SK-N-SH treated with all-trans-retinoic acid at 6 μM for 48 hours (cell line): ENCODE measurements at regions not wholly inside any gene's neighbourhood (a gene's known extent, or its start where the extent isn't known, plus 50 kb on each side); places are given as distances from the start of the nearest gene placed in this dataset.
A peak's percentile ranks its signal among the peaks of the same experiment; 100 is the strongest.

Experiments used
- ATAC-seq: fragments of 200-7000 bp; cut with Tn5 transposase; 3 replicates; pipeline ENCODE4 v1.9.1; 2020; ENCODE audit warnings: mild to moderate bottlenecking, moderate library complexity
- ARNTL ChIP-seq: fragments of 450-650 bp; formaldehyde crosslinking; IDR thresholded peaks from 2 replicates; pipeline ENCODE4 v1.5.0; 2020; ENCODE audit warnings: low read depth, mild to moderate bottlenecking, moderate library complexity, borderline replicate concordance
- BACH2 ChIP-seq: fragments of 250-450 bp; sonication (Bioruptor Pico); IDR thresholded peaks from 2 replicates; pipeline ENCODE4 v1.9.0; 2021; ENCODE audit warnings: mild to moderate bottlenecking, borderline replicate concordance
- CREB5 ChIP-seq: fragments of 250-450 bp; sonication (Bioruptor Pico); IDR thresholded peaks from 2 replicates; pipeline ENCODE4 v1.5.1; 2020; ENCODE audit warnings: low read depth, mild to moderate bottlenecking, moderate library complexity
- CSDC2 ChIP-seq: fragments of 250-450 bp; sonication (Bioruptor Pico); IDR thresholded peaks from 2 replicates; pipeline ENCODE4 v1.5.0; 2020; ENCODE audit warnings: mild to moderate bottlenecking, moderate library complexity
- CSRNP3 ChIP-seq: fragments of 250-450 bp; sonication (Bioruptor Pico); IDR thresholded peaks from 2 replicates; pipeline ENCODE4 v1.5.1; 2021; ENCODE audit warnings: mild to moderate bottlenecking, moderate library complexity
- ESRRG ChIP-seq: fragments of 250-450 bp; sonication (Bioruptor Pico); IDR thresholded peaks from 2 replicates; pipeline ENCODE4 v1.6.1; 2021; ENCODE audit warnings: mild to moderate bottlenecking
- GLIS3 ChIP-seq: fragments of 250-450 bp; sonication (Bioruptor Pico); IDR thresholded peaks from 2 replicates; pipeline ENCODE4 v1.5.0; 2020; ENCODE audit warnings: mild to moderate bottlenecking, moderate library complexity
- ISL1 ChIP-seq: fragments of 250-450 bp; sonication (Bioruptor Pico); IDR thresholded peaks from 2 replicates; pipeline ENCODE4 v2.1.2; 2022; ENCODE audit warnings: mild to moderate bottlenecking, moderate library complexity
- OSR1 ChIP-seq: fragments of 250-450 bp; sonication (Bioruptor Pico); IDR thresholded peaks from 2 replicates; pipeline ENCODE4 v1.8.0; 2022; ENCODE audit warnings: moderate library complexity, mild to moderate bottlenecking, inconsistent platforms
- PPARA ChIP-seq: fragments of 250-450 bp; sonication (Bioruptor Pico); IDR thresholded peaks from 2 replicates; pipeline ENCODE4 v1.5.0; 2020; ENCODE audit warnings: mild to moderate bottlenecking, borderline replicate concordance
- RARB ChIP-seq: fragments of 250-450 bp; sonication (Bioruptor Pico); IDR thresholded peaks from 2 replicates; pipeline ENCODE4 v1.8.0; 2021; ENCODE audit warnings: mild to moderate bottlenecking, moderate library complexity
- SNAI2 ChIP-seq: fragments of 250-450 bp; sonication (Bioruptor Pico); IDR thresholded peaks from 2 replicates; pipeline ENCODE4 v1.5.0; 2020; ENCODE audit warnings: mild to moderate bottlenecking, moderate library complexity
- TCF4 ChIP-seq: fragments of 250-450 bp; sonication (Bioruptor Pico); IDR thresholded peaks from 2 replicates; pipeline ENCODE4 v1.8.0; 2021; ENCODE audit warnings: mild to moderate bottlenecking, moderate library complexity, borderline replicate concordance
- TOX ChIP-seq: fragments of 250-450 bp; sonication (Bioruptor Pico); IDR thresholded peaks from 2 replicates; pipeline ENCODE4 v1.8.0; 2021; ENCODE audit warnings: mild to moderate bottlenecking, moderate library complexity, borderline replicate concordance
- TSHZ2 ChIP-seq: fragments of 250-450 bp; sonication (Bioruptor Pico); IDR thresholded peaks from 2 replicates; pipeline ENCODE4 v1.5.0; 2020; ENCODE audit warnings: mild to moderate bottlenecking, moderate library complexity
- ZC3H10 ChIP-seq: fragments of 250-450 bp; sonication (Bioruptor Pico); IDR thresholded peaks from 2 replicates; pipeline ENCODE4 v1.5.1; 2021; ENCODE audit warnings: mild to moderate bottlenecking, moderate library complexity
- ZFP3 ChIP-seq: fragments of 250-450 bp; sonication (Bioruptor Pico); IDR thresholded peaks from 2 replicates; pipeline ENCODE4 v1.5.0; 2020; ENCODE audit warnings: mild to moderate bottlenecking, moderate library complexity
- ZFP30 ChIP-seq: fragments of 450-650 bp; formaldehyde crosslinking; IDR thresholded peaks from 2 replicates; pipeline ENCODE4 v1.5.0; 2022; ENCODE audit warnings: mild to moderate bottlenecking, moderate library complexity
- ZNF565 ChIP-seq: fragments of 450-650 bp; formaldehyde crosslinking; conservative IDR thresholded peaks from 2 replicates; pipeline ENCODE4 v1.5.0; 2020; ENCODE audit warnings: low read depth, mild to moderate bottlenecking, moderate library complexity
- ZNF70 ChIP-seq: fragments of 450-650 bp; formaldehyde crosslinking; IDR thresholded peaks from 2 replicates; pipeline ENCODE4 v1.5.0; 2020; ENCODE audit warnings: mild to moderate bottlenecking, moderate library complexity
- ZNF8 ChIP-seq: fragments of 450-650 bp; formaldehyde crosslinking; IDR thresholded peaks from 2 replicates; pipeline ENCODE4 v1.5.0; 2020; ENCODE audit warnings: mild to moderate bottlenecking, moderate library complexity
- TF ChIP-seq, protein P1 (sequence below): fragments of 250-450 bp; sonication (Bioruptor Pico); IDR thresholded peaks from 2 replicates; pipeline ENCODE4 v1.8.0; 2021; ENCODE audit warnings: low read depth, mild to moderate bottlenecking, moderate library complexity, borderline replicate concordance

DNA sequence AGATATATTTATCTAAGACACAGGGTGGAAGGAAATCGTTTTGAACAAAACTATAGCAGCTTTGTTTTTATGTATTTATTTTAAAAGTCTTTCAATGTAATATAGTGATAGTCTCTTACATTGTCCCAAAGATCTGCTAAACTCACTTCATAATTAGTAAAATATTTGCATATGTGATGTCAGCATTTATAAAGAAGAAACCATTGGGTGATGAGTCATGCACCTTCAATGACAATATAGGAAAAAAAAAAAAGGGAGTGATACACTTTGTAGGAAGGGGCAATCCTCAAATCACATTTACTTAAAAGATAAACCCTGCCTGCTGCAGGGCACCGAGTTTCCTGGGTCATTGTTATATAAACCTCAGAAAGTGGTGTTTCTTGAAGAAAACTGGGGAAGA, 112.4 kb upstream of the SEMA3C start (continued):
- no peak for TF ChIP-seq CSRNP3 (CRISPR knock-in tag)
- no peak for TF ChIP-seq ZFP3 (CRISPR knock-in tag)
- no peak for TF ChIP-seq SNAI2

- no peak for TF ChIP-seq ARNTL (CRISPR knock-in tag)
- no peak for TF ChIP-seq TOX (CRISPR knock-in tag)
- TF ChIP-seq SNAI2, result no peak
- no peak for TF ChIP-seq TCF4 (CRISPR knock-in tag)
- no peak for TF ChIP-seq BACH2 (CRISPR knock-in tag)
- TF ChIP-seq PPARA (CRISPR knock-in tag), result no peak
- no peak for TF ChIP-seq GLIS3 (CRISPR knock-in tag)
- TF ChIP-seq ZFP30, result no peak
- no peak for TF ChIP-seq CREB5 (CRISPR knock-in tag)
- TF ChIP-seq ESRRG, result no peak
- TF ChIP-seq ISL1 (CRISPR knock-in tag), result no peak
- no peak for TF ChIP-seq ZNF70
- no peak for TF ChIP-seq TSHZ2 (CRISPR knock-in tag)
- no peak for TF ChIP-seq ZFP3 (CRISPR knock-in tag)
- no peak for TF ChIP-seq RARB
- no peak for TF ChIP-seq OSR1 (CRISPR knock-in tag)
Observed at GRCh38 chr7:81030472-81030871, 111.6 kb upstream of the SEMA3C start.

GRCh38 chr7:81029511-81029910, 110.7 kb upstream of the SEMA3C start:
- no peak for TF ChIP-seq TCF4 (CRISPR knock-in tag)
- TF ChIP-seq ESRRG, result no peak
- 0 out of 2 replicates have a peak, but pooled peaks have one; percentile 38 for TF ChIP-seq SNAI2

More at GRCh38 chr7:81030472-81030871, 111.6 kb upstream of the SEMA3C start:
- ATAC-seq, result no peak

DNA sequence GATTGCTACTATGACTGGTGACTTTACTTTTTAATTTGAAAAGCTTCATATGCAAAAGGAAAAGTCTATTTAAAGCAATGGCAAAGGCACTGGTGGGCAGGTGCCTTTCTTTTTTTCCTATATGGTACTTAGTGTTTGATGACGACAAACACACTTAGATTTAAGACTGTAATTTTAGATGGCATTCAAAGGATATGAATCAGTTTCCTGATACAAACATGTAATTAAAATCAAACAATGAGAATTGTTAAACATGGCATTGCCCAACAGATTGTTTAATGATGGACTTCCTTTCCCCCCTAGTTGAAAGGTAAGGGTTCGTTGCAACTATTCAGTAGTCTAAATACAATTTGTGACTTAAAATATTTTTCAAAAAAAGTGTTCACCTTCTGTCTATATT, 106.5 kb upstream of the SEMA3C start:
- no peak for ATAC-seq
- TF ChIP-seq ESRRG (no peak), ZFP3 (CRISPR knock-in tag) (no peak), RARB (no peak), GLIS3 (CRISPR knock-in tag) (no peak), ARNTL (CRISPR knock-in tag) (no peak), ZC3H10 (CRISPR knock-in tag) (no peak)

More at GRCh38 chr7:81029511-81029910, 110.7 kb upstream of the SEMA3C start:
- peak; percentile 35; the same call in 1 of the 3 replicates for ATAC-seq

DNA sequence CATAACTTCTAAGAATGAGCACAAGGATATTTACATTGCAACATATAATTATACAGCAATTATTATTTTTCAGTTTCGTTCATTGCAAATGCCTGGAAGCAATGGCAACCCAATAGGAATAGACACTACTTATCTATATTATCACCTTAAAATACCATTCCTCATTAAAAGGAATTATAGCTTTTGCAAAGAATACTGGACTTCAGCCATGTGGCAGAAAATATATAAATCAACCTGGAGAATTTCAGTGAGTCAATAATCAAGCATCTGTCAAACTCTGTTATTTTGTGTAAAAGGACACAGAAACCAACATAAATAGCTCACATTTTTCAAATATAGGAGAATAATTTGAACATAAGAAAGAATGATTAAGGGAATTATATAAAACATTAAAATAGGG, 96.1 kb upstream of the SEMA3C start:
- no peak for ATAC-seq
- TF ChIP-seq ISL1 (CRISPR knock-in tag) (peak; percentile 70), CSDC2 (CRISPR knock-in tag) (no peak), RARB (no peak)
- TF ChIP-seq, all 23 proteins: peak for 1

- ATAC-seq, result no peak
- TF ChIP-seq SNAI2 (no peak), ZC3H10 (CRISPR knock-in tag) (no peak), OSR1 (CRISPR knock-in tag) (no peak), PPARA (CRISPR knock-in tag) (no peak), ZNF70 (no peak), ZFP30 (no peak), ZNF565 (CRISPR knock-in tag) (no peak), ARNTL (CRISPR knock-in tag) (no peak), CSRNP3 (CRISPR knock-in tag) (no peak), ZFP3 (CRISPR knock-in tag) (no peak), RARB (no peak), TOX (CRISPR knock-in tag) (no peak), ESRRG (no peak), ZNF8 (CRISPR knock-in tag) (no peak), ISL1 (CRISPR knock-in tag) (no peak), BACH2 (CRISPR knock-in tag) (no peak)
- TF ChIP-seq, protein P1, sequence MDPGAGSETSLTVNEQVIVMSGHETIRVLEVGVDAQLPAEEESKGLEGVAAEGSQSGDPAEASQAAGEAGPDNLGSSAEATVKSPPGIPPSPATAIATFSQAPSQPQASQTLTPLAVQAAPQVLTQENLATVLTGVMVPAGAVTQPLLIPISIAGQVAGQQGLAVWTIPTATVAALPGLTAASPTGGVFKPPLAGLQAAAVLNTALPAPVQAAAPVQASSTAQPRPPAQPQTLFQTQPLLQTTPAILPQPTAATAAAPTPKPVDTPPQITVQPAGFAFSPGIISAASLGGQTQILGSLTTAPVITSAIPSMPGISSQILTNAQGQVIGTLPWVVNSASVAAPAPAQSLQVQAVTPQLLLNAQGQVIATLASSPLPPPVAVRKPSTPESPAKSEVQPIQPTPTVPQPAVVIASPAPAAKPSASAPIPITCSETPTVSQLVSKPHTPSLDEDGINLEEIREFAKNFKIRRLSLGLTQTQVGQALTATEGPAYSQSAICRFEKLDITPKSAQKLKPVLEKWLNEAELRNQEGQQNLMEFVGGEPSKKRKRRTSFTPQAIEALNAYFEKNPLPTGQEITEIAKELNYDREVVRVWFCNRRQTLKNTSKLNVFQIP (CRISPR knock-in tag), result no peak
Observed at GRCh38 chr7:81014266-81014665, 95.4 kb upstream of the SEMA3C start.
